ENCODE measurements at regions not wholly inside any gene's neighbourhood (a gene's known extent, or its start where the extent isn't known, plus 50 kb on each side); places are given as distances from the start of the nearest gene placed in this dataset.

DNA sequence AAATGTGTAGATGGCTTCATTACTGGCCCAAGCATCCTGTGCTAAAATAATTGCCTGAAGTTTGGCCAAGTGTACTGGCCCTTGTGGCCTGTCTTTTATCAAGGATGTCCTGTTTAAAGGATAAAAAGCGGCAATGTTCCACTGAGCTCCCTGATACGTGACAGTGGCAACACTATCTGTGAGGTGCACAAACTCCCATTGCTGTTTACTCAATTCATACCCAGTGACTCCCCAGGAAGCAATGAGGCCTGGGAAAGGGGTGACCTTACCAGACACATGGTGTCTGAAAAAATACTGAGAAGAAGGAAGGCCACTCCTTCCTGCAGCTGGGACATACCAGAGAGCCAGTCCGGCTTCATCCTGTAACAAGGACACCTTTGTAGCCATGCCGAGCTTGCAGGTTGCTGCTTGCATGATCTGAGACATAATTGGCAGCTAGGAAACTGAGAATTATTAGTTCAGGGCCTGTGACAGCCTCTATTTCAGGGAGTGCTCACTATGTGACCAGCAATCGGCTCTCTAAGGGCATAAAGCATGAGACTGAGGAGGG, 198.5 kb upstream of the LRATD1 start:
- Histone ChIP-seq H3K9me3 (no peaks in the 10 kb centered on the region), H3K4me1 (no peaks in the 10 kb centered on the region), H3K27ac (no peak overlapping the region), H3K36me3 (no peaks in the 10 kb centered on the region), H3K4me3 (no peak overlapping the region), H3K27me3 (no peaks in the 10 kb centered on the region)
- TF ChIP-seq, protein P1, sequence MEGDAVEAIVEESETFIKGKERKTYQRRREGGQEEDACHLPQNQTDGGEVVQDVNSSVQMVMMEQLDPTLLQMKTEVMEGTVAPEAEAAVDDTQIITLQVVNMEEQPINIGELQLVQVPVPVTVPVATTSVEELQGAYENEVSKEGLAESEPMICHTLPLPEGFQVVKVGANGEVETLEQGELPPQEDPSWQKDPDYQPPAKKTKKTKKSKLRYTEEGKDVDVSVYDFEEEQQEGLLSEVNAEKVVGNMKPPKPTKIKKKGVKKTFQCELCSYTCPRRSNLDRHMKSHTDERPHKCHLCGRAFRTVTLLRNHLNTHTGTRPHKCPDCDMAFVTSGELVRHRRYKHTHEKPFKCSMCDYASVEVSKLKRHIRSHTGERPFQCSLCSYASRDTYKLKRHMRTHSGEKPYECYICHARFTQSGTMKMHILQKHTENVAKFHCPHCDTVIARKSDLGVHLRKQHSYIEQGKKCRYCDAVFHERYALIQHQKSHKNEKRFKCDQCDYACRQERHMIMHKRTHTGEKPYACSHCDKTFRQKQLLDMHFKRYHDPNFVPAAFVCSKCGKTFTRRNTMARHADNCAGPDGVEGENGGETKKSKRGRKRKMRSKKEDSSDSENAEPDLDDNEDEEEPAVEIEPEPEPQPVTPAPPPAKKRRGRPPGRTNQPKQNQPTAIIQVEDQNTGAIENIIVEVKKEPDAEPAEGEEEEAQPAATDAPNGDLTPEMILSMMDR (IDR thresholded peaks at IDR 0.05) = no peak
- TF ChIP-seq POLR2A (IDR thresholded peaks at IDR 0.05) (no peak), EP300 (IDR thresholded peaks at IDR 0.05; ENCODE audit: low read depth) (no peak), POLR2AphosphoS5 (IDR thresholded peaks at IDR 0.05) (no peak)
- WGBS, 2 donors (ENCODE audit: low coverage in 1 of 2) = 81 to 92% methylated on average over 2 to 5 of the region's 5 CpGs
- in situ Hi-C loops (cut with MboI; ENCODE audit: low pct_ligation_motif_present in 1 of 4, low pct_unique_long_range_greater_than_20kb in 1 of 4, low sequenced_read_pairs in 3 of 4) (no loop called here), intact Hi-C loops (cut with DNase I; ENCODE audit: low total_unique reads) (no loop called here)
- DNase-seq = no peak

DNA sequence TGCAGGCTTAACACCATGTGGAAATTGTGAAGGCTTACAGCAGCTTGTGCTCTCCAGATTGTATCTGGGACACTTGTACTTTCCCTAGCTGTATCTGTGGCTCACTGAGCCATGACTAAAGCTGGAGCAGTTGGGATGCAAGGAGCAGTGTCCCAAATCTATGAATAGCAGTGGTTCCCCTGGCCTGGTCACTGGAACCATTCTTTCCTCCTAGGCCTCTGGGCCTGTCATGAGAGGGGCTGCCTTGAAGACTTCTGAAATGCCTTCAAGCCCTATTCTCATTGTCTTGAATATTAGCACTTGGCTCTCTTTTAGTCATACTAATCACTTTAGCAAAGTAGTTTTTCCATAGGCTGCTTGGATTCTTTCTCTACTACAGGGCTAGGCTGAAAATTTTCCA, 186.8 kb upstream of the LRATD1 start:
- intact Hi-C loops (cut with DNase I; ENCODE audit: low total_unique reads) = no loop called here
- no peak for DNase-seq
- no peak overlapping the region for H3K27ac ChIP-seq
- H3K4me1 ChIP-seq = no peaks in the 10 kb centered on the region
- H3K4me3 ChIP-seq = no peak overlapping the region
- in situ Hi-C loops (cut with MboI; ENCODE audit: low pct_ligation_motif_present in 1 of 4, low pct_unique_long_range_greater_than_20kb in 1 of 4, low sequenced_read_pairs in 3 of 4) = no loop called here
- TF ChIP-seq POLR2A (IDR thresholded peaks at IDR 0.05) (no peak), EP300 (IDR thresholded peaks at IDR 0.05; ENCODE audit: low read depth) (no peak), POLR2AphosphoS5 (IDR thresholded peaks at IDR 0.05) (no peak)
- TF ChIP-seq, protein P1 (IDR thresholded peaks at IDR 0.05) = no peak
- no peaks in the 10 kb centered on the region for H3K36me3 ChIP-seq
- H3K9me3 ChIP-seq = peaks cover 0 to 9% of the 10 kb centered on the region in 2 donors
- H3K27me3 ChIP-seq = no peaks in the 10 kb centered on the region

DNA sequence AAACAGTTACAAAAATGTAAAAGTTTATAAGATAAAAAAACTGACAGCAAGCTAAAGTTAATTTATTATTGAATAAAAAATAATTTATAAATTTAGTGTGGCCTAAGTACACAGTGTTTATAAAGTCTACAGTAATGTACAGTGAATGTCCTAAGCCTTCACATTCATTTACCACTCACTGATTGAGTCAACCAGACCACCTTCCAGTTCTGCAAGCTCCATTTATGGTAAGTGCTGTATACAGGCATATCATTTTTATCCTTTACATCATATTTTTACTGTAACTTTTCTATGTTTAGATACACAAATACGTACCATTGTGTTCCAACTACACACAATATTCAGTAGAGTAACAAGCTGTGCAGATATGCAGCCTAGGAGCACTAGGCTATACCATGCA, 184.2 kb upstream of the LRATD1 start:
- 43 to 67% methylated on average over 1 of the region's 1 CpG for WGBS, 2 donors (ENCODE audit: low coverage in 1 of 2)
- no peak for DNase-seq

DNA sequence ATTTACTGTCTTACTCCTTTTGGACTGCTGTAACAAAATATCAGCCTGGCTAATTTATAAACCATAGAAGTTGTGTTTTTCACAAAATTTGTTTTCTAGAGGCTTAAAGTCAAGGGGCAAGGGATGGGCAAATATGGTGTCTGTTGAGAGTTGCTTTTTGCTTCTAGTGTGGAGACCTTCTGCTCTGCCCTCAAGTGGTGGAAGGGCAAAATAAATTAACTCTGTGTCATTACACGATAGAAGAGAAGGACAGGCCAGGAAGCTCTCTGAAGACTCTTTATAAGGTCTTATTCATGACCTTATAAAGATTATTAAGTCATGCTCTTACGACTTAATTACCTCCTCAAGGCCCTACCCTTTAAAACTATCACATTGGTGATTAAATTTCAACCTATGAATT, 181.2 kb upstream of the LRATD1 start:
- in situ Hi-C loops (cut with MboI; ENCODE audit: low pct_ligation_motif_present in 1 of 4, low pct_unique_long_range_greater_than_20kb in 1 of 4, low sequenced_read_pairs in 3 of 4) = no loop called here
- H3K27ac ChIP-seq = no peak overlapping the region
- DNase-seq = no peak
- intact Hi-C loops (cut with DNase I; ENCODE audit: low total_unique reads) = no loop called here
- no peaks in the 10 kb centered on the region for H3K4me1 ChIP-seq
- H3K9me3 ChIP-seq = no peaks in the 10 kb centered on the region
- 72 to 75% methylated on average over 2 of the region's 2 CpGs for WGBS, 2 donors (ENCODE audit: low coverage in 1 of 2)
- no peak overlapping the region for H3K4me3 ChIP-seq
- H3K36me3 ChIP-seq = no peaks in the 10 kb centered on the region
- H3K27me3 ChIP-seq = no peaks in the 10 kb centered on the region
- TF ChIP-seq POLR2A (IDR thresholded peaks at IDR 0.05) (no peak), POLR2AphosphoS5 (IDR thresholded peaks at IDR 0.05) (no peak), EP300 (IDR thresholded peaks at IDR 0.05; ENCODE audit: low read depth) (no peak)
- TF ChIP-seq, protein P1 (IDR thresholded peaks at IDR 0.05) = peak in 1 of 5 experiments; percentile 10

More for the DNA sequence above, 184.2 kb upstream of the LRATD1 start:
- intact Hi-C loops (cut with DNase I; ENCODE audit: low total_unique reads) = no loop called here
- Histone ChIP-seq H3K4me1 (no peaks in the 10 kb centered on the region), H3K4me3 (no peak overlapping the region), H3K9me3 (peaks cover 0 to 9% of the 10 kb centered on the region in 2 donors), H3K27ac (no peak overlapping the region), H3K36me3 (no peaks in the 10 kb centered on the region), H3K27me3 (no peaks in the 10 kb centered on the region)
- no peak for TF ChIP-seq POLR2A (IDR thresholded peaks at IDR 0.05)
- TF ChIP-seq, protein P1 (IDR thresholded peaks at IDR 0.05) = no peak
- no peak for TF ChIP-seq POLR2AphosphoS5 (IDR thresholded peaks at IDR 0.05)
- no peak for TF ChIP-seq EP300 (IDR thresholded peaks at IDR 0.05; ENCODE audit: low read depth)
- in situ Hi-C loops (cut with MboI; ENCODE audit: low pct_ligation_motif_present in 1 of 4, low pct_unique_long_range_greater_than_20kb in 1 of 4, low sequenced_read_pairs in 3 of 4) = no loop called here
